GM19395 (cell line): ENCODE measurements at regions not wholly inside any gene's neighbourhood (a gene's known extent, or its start where the extent isn't known, plus 50 kb on each side); places are given as distances from the start of the nearest gene placed in this dataset.
"Not testable (repeated sequence)": the region's sequence is repeated elsewhere in the genome, so short reads cannot be mapped to it uniquely, and the experiment has no call there.

Experiments
- ATAC-seq: cut with Tn5 transposase; IDR thresholded peaks from one replicate; pipeline ENCODE4 v1.9.1; 2021; ENCODE audit warnings: mild to moderate bottlenecking, moderate library complexity; ENCODE audit not compliant: unreplicated experiment

DNA sequence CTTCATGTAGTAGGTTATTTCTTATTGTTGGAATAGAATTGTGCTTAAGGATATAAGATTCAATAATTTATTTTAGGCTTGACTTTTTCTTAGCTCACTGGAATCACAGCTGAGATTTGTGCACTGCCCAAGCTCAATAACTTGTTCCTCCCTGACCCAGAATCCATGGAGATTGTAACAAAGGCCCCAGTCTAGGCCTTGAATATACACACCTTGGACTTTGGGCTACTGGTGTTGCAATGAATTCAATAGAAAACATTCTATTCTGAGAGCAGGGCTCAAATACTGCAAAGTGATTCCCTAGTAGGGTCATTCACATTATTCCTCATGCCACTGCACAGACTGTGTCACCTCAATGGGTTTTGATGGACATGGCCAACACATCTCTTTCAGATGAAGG, 352.4 kb downstream of the GALC start:
- no peak for ATAC-seq

DNA sequence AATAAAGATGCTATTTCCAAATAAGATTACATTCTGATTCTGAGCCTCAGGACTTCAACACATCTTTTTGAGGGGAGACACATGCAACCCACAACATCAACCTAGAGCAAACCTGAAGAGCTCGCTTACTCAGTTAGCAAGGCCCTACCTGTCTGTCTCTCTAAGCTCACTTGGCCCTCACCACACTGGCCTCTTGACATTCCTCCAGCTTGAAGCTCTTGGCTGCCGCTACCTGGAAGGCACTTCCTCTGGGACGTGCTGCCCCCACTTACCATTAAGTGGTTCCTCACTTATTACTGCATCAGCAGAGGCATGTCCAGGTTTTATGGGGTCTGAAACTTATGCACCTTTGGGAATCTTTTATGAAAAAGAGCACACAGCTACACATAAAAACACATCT, 354.8 kb downstream of the GALC start:
- ATAC-seq: no peak

DNA sequence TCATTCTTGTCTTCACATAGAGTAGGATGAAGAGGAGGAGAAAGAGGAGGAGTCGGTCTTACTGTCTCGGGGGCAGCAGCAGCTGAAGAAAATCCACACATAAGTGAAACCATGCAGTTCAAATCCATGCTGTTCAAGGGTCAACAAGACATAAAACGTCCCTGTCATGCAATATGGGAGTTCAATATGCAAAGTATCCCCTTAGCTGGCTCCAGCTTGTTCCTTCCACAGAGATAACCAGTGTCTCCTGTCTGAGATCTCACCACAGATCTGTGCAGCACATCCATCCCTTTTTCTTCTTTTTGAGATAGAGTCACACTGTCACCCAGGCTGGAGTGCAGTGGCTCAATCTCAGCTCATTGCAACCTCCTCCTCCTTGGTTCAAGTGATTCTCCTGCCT, 357.5 kb downstream of the GALC start:
- ATAC-seq: no peak

DNA sequence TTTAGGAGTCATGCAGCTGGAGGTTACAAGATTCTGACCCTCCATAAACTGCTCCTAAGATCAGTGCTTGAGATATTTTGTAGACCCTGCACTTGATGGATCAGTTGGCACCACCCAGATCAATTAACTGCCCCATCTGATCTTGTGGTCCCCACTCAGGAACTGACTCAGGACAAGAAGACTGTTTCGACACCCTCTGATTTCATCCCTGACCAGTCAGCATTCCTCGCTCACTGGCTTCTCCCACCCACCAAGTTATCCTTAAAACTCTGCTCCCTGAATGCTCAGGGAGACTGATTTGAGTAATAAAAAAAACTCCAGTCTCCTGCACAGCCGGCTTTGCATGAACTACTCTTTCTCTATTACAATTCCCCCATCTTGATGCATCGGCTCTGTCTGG, 360.2 kb downstream of the GALC start:
- no peak for ATAC-seq

DNA sequence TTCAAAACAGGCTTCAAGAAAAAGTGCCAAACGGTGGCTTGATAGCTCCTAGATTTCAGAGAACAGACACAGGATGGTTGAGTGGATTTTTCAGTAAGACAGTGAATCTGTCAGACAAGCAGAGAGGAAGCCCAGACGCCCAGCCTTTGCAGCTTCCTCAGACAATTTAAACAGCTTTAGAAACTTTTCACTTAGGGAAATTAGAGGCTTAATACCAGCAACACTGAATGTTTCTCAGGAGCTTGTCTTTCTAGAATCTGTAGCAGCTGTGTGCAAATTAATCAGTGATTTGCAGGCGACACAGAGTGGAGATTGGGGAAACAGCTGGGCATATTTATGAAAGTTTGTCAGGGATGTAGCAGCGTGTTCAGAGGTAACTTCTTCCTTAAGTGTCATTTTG, 362.1 kb downstream of the GALC start:
- no peak for ATAC-seq

DNA sequence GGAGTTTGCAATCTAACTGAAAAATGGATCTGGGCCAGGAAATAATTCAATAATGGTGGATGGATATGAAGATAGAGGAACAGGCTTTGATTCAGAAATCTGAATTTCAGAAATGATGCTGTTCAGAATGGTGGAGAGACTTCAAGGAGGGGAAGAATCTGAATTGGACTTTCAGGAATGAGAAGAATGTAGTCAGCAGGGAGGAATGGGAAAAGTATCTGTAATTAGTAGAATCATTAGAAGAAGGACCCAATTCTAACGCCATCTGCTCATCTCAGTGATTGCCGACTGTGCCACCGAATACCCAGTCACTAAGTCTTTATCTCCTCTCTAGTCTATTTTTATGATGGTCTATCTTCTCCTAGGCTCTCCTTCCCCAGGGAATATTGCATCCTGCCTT, 363.2 kb downstream of the GALC start:
- ATAC-seq: no peak

DNA sequence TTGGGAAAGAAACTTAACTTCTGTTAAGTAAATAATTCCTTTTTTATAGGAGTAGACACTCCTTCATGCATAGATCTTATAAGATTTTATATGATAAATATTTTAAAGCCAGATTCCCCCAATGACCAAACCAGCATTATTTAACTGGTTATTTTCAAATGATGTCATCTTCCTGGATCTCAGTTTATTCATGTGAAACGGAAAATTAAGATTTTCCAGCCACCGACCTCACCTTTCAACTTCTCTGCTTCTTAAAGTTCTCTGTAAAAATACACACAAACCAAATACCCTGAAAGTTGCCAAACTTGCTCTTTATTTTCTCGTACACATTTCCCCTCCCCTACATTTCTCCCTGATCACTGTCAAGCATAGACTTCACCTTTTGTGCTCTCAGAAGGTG, 364.2 kb downstream of the GALC start:
- no peak for ATAC-seq

DNA sequence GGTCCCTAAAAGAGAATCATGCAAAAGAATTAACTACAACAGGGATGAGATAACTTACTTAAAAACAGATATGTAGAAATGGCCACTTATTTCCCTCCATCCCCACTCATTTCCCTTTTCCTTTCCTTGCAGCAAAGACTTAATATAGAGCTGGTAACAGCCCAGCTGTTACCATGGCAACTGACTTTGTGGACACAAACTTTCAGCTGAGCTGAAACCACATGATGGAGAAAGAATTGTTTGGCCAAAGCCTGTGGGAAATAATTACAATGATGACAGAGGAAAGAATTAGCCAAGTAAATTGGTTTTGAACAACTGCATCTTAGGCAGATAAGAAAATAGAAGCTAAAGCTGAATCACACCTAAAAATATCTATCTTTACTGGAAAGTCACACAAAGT, 364.9 kb downstream of the GALC start:
- no peak for ATAC-seq

DNA sequence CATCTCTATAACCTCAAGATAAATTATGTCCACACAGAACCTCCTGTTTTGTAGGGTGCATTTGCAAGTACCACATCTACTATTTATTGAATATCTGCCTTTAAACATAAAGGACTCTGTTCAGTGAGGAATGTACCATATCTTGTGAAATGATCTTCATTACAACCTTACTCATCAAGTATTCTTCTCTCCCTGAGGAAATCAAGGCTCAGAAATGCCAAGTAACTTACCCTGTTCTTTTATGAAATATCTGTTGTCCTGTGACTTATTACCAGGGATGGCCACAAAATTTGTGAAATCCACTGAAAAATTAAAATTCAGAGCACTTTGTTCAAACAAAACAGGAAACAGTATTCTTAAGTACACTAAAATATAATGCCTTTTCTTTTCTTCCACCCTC, 366.7 kb downstream of the GALC start:
- ATAC-seq: no peak

DNA sequence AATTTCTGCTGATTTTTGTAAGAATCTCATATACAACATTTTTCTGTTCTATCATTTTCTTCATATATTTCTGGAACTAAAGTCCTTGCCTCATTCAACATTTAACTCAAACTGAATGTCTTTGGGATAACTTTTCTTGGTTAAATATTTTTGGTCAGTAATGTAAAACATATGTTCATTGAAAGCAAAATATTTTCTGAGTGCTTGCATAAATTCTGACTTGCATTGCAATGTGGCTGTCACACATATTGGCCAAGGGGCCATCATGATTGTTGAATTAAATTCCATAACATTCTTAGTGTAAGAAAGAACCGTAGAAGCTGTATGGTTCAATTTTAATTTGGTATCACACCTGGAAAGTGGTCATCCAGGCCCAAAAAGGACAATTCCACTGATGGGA, 369.4 kb downstream of the GALC start:
- ATAC-seq: no peak

DNA sequence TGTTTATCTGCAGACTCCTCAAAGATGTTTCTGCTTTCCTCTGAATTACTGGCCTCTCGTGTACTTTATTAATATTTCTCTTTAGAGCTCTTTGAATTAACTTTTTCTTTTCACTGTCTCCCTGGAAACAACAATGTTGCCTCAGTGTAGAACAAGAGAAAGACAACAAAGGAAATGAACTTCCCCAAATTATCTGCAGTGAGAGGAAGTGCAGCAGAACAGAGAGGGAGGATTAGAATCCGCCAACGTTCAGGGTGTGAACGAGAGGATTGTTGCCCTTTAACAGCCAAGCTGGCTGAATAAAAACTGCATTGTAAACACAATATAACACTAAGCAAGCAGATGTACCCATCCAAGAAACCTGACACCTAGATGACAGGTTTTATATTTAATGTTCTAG, 375.9 kb downstream of the GALC start:
- ATAC-seq: no peak

DNA sequence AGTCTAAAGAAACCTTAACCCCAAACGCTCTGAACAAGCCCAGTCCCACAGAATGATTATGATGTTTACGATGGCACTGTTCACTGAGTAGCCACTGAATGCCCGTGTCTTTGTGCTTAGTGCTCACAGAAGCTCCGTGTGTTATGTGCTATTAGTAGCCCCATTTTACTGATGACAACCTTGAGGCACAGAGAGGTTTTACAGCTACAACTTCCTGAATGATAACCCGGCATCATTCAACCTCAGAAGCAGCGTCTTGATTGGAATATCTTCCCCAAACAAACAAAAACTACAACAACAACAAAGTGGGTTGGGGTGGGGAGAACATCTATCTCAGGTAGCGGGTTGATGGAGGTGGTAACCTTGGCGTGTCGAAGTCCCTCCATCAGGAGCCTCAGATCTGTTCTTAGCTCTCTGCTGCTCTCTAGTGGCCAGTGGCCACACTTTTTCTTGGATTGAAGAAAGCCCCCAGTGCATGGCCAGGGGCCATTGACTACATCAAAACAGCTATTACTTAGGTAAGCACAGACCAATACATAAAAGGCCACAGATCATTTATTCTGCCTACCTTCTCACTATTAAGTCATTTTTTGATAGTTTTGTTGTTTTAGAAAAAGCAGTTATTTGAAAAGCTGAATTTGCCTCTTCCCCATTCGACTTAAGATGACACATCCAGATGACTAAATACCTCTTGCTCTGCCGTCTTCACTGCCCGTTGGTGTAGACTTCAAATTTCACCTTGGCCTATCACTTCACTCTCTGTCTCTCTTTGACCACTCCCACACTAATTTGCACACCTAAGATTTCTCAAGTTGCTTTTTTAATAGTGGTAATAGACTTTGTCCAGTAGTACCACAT, 376.9 kb downstream of the GALC start:
- peak; percentile 89 for ATAC-seq

DNA sequence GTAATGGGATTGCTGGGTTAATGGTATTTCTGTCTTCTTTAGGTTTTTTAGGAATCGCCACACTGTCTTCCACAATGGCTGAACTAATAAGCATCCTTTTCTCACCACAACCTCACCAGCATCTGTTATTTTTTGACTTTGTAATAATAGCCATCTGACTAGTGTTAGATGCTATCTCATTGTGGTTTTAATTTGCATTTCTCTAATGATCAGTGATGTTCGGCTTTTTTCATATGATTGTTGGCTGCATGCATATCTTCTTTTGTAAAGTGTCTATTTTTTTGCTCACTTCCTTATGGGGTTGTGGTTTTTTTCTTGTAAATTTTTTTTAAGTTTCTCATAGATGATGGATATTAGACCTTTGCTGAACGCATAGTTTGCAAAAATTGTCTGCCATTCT, 377.9 kb downstream of the GALC start:
- no peak for ATAC-seq

DNA sequence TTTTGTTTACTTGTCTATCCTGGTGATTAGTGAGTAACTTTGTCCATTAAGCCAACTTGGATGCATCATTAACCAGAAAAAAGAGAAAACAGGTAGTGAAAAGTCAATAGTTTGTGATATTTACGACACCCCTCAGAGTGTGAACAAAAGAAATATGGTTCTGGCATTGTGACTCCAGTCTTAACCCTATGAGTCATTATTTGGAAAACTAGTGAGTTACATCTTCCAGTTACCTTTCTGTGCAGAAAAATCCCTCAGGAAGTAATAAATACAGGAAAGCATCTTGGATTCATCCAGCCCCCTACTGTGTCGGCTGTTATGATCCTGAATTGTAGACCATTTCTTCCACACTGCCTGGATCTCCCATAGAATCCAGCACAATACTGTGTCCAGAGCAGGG, 379.1 kb downstream of the GALC start:
- no peak for ATAC-seq

DNA sequence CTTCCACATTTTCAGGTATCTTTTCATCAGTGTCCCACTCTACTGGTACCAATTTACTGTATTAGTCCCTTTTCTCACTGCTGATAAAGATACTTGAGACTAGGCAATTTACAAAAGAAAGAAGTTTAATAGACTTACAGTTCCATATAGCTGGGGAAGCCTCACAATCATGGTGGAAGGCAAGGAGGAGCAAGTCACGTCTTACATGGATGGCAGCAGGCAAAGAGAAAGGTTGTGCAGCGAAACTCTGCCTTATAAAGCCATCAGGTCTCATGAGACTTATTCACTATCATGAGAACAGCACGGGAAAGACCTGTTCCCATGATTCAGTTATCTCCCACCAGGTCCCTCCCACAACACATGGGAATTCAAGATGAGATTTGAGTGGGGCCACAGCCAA, 385.9 kb downstream of the GALC start:
- not testable (repeated sequence) for ATAC-seq

DNA sequence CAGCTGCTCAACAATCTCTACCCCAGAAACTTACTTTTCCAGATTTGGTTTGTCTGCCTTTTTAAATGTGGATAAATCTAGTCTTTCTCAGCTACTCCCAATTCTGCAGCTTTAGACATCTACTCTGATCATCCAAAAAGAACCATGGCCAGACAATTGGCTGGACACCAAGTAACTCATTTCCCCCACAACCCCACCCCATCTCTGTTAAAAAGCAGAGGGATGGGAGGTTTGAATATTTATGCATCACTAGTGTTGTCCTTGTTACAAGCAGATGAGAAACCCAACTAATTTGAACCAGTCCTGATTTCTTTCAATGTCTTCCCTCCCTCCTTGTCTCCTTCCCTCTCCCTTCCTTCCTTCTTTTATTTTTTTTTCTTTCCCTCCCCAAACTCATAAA, 391.9 kb downstream of the GALC start:
- no peak for ATAC-seq

DNA sequence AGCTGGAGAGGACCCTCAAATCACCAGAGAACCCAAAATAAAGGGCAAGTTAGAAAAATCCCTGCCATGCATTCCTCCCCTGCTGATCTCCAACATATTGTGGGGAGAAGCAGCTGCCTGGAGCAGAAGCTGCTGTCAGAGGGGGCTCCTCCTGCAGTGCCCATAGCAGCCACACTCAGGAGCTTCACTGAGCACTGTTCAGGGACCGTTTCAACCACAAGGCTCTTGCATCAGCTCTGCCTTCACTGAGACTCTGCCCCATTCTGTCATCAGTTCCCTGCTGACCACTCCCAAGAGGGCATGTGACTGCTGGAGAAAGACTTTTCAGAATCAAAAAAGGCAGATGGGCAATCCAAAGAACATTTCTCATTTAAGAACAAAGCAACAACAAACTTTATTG, 392.7 kb downstream of the GALC start:
- ATAC-seq: no peak

DNA sequence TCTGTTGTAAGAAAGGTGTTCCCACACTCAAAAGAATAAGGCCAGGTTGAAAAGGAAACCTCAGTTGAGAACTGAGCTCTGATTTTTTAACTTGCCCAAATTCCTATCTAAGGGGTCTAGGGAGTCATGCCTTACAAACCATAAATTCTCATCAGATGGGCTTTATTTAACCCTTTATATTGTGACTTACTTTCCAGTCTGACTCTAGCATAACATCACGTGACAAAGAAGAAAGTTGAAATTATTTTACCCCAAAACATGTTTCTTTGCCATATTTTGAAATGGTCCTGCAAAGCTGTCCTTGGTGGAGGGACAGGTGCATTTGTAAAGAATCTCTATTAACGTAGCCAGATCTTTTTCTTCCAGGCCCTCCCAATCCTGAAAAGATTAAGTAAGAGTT, 411.7 kb downstream of the GALC start:
- ATAC-seq: no peak

DNA sequence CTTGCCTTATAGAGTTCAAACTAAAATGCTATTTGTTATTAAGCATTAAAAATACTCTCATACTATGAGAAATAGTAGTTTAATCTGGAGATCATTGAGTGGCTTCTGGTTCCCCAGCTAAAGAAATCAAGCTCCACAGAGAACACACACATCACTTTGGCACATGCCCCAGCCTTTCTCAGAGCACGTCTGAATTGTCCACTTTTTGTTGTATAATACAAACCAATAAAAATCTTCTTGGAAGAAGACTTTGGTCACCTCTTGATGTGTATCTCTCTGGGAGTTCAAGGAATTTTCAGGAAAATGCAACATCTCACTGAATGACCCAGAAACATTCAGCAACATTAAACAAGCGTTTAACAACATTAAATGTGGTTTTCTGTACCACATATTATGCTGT, 413.9 kb downstream of the GALC start:
- ATAC-seq: no peak

DNA sequence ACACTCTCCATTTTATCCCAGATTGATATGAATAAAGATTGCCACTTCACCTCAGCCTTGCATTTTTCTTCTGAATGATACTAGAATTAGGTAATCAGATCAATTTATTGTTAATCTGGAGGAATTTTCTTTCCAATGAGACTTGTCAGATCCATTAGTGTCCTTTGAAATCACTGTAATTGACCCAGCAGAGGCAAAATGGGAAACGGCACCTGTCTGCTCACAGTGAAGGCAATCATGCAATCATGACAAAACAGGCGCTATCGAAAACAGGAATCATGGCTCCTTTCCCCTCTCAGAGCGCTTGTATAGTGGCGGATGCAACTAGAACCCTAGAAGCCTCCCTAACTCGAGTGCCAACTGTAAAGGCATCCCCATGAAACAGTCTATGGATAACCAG, 417.6 kb downstream of the GALC start:
- ATAC-seq: no peak

DNA sequence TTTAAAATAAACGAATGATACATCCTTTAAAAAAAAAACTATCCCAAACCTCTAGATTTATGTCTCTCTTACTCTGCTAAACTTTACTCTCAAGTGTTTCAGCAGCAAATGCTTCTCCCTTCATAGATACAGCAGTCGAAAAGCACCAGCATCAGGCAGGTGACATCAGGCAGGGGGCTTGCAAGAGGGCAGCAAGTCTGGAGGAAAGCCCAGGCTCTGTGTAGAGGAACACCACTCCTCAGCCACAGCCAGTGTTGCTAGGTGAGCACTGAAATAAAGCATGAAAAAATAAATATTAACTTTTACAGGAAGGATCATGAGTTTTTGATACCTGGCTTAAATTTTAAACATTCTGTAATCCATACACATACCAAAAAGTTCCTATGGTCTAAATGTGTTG, 419.4 kb downstream of the GALC start:
- ATAC-seq: no peak

DNA sequence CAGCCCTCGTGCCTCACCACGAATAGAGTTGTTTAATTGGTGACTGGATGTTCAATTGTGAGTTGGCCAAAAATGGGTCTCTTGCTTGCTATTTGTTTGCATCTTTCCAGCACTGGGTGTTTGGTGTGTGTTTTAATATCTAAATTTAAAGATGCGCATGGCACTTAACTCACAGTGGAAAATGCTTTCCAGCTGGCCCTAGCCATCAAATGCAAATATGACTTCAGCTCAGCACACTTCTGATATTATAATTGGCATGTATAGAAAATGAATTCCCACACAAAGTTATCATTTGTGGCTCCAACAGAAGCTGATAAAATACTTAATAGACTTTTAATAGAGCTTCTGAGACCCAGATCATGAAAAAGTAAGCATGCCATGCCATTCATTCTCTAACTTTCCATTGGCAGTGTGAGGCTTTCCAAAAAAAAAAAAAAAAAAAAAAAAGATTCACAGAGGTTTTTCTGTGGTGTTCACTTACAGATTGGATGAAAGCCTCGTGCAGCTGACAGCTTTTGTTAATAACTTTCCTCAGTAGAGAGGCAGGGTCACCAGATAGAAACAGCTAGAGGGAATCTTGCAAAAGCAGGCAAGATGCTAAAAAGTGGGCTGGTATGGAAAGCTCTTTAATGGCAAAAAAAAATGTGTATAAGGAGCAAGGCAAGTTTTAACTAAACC, 425.2 kb downstream of the GALC start:
- ATAC-seq: no peak

DNA sequence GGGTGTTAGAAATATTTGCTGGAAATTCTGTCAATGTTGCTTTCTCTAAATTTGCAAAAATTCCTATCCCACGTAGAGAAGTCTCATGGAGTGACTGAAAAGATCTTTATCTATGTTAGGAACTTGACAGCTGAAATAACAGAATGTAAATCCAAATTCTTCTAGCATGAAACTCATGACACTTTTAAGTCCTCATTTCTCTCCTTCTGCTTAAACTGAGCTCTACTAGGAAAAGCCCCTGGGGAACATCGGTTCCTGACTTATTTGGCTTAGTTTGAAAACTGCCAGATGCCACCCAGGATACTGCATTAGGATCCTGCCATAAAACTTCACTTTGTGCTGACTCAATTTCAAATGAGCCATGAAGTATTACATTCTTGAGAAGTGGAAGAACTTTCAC, 426.0 kb downstream of the GALC start:
- ATAC-seq: no peak
